ENCODE measurements at regions not wholly inside any gene's neighbourhood (a gene's known extent, or its start where the extent isn't known, plus 50 kb on each side); places are given as distances from the start of the nearest gene placed in this dataset.

GRCh38 chr13:103833294-103833852, 767.2 kb upstream of the SLC10A2 start:
- Histone ChIP-seq H3K4ac (replicated peaks; ENCODE audit: insufficient read length, low read depth, low read length) (no peak overlapping the region), H2BK20ac (ENCODE audit: low read length) (no peak overlapping the region), H3K14ac (ENCODE audit: insufficient read length) (no peak overlapping the region), H2AK5ac (ENCODE audit: low read depth, low read length) (no peak overlapping the region), H2BK120ac (replicated peaks; ENCODE audit: low read depth, low read length) (no peak overlapping the region), H3K27ac (ENCODE audit: low read depth, low read length) (no peak overlapping the region), H3K23ac (ENCODE audit: insufficient read length) (no peak overlapping the region), H2AFZ (ENCODE audit: low read length) (no peak overlapping the region), H3K79me1 (ENCODE audit: low read depth, low read length) (no peaks in the 10 kb centered on the region), H2BK5ac (ENCODE audit: low read depth, low read length) (no peak overlapping the region), H4K5ac (ENCODE audit: insufficient read length, low read depth, low read length) (no peak overlapping the region), H3K4me3 (ENCODE audit: extremely low read depth in 1 of 4, insufficient read depth in 2 of 4, low read depth in 3 of 4, low read length in 4 of 4) (no peak overlapping the region), H3K18ac (ENCODE audit: extremely low read depth, low read length) (no peak overlapping the region), H3K23me2 (ENCODE audit: low read depth, low read length) (no peaks in the 10 kb centered on the region), H4K91ac (replicated peaks; ENCODE audit: insufficient read length, low read length) (no peak overlapping the region), H3K4me2 (ENCODE audit: insufficient read depth in 1 of 2, low read depth in 2 of 2, low read length in 2 of 2) (no peak overlapping the region), H3K27me3 (replicated peaks in 1 of 4; ENCODE audit: control insufficient read depth in 3 of 4, extremely low read depth in 1 of 4, insufficient read depth in 3 of 4, low read length in 3 of 4) (no peaks in the 10 kb centered on the region), H3K9me3 (ENCODE audit: insufficient read depth in 2 of 2, low read depth in 1 of 2, low read length in 1 of 2) (peaks cover 6 to 13% of the 10 kb centered on the region in 2 experiments; a peak in 1 of 4 replicates), H3K4me1 (replicated peaks in 1 of 4; ENCODE audit: control insufficient read depth in 3 of 4, insufficient read depth in 4 of 4, low read length in 3 of 4) (no peaks in the 10 kb centered on the region), H3K79me2 (ENCODE audit: control insufficient read depth in 1 of 2, insufficient read depth in 2 of 2, low read length in 2 of 2) (no peaks in the 10 kb centered on the region), H2BK12ac (ENCODE audit: low read depth, low read length) (no peak overlapping the region), H4K20me1 (replicated peaks in 1 of 2; ENCODE audit: control insufficient read depth in 1 of 2, insufficient read depth in 2 of 2, low read length in 2 of 2) (no peaks in the 10 kb centered on the region), H3K9ac (replicated peaks in 1 of 4; ENCODE audit: extremely low read depth in 1 of 4, low read depth in 3 of 4, low read length in 3 of 4) (no peak overlapping the region), H2BK15ac (ENCODE audit: low read length) (no peak overlapping the region), H3K56ac (replicated peaks; ENCODE audit: insufficient read length, low read depth, low read length) (no peak overlapping the region), H4K8ac (ENCODE audit: extremely low read depth, insufficient read depth, low read length) (no peak overlapping the region), H3K36me3 (ENCODE audit: control insufficient read depth in 2 of 4, insufficient read depth in 4 of 4, low read length in 3 of 4) (no peaks in the 10 kb centered on the region)
- 92% methylated on average over 2 of the region's 2 CpGs; no CpG with 5 or more reads in 1 of the 2 experiments for WGBS, 2 experiments (ENCODE audit: extremely low coverage in 1 of 2, insufficient coverage in 1 of 2, insufficient read length in 1 of 2, insufficient replicate concordance in 2 of 2, low coverage in 1 of 2, low lambda C conversion rate in 2 of 2, missing lambda C conversion rate in 1 of 2)
- CTCF ChIA-PET (ENCODE audit: partially characterized antibody), result no interaction called here
- POLR2A ChIA-PET (ENCODE audit: partially characterized antibody), result no interaction called here
- FAIRE-seq (no peak), DNase-seq (ENCODE audit: low read depth in 1 of 2, low spot score in 2 of 2) (no peak)
- no peak for TF ChIP-seq MAX (IDR thresholded peaks at IDR 0.05)
- TF ChIP-seq ASH2L (IDR thresholded peaks at IDR 0.05; ENCODE audit: low read length), result no peak
- no peak for TF ChIP-seq RNF2 (IDR thresholded peaks at IDR 0.05; ENCODE audit: borderline replicate concordance, low read depth, low read length, missing control alignments, poor library complexity, severe bottlenecking)
- TF ChIP-seq KDM5A (IDR thresholded peaks at IDR 0.05; ENCODE audit: low read length), result no peak
- no peak for TF ChIP-seq SIRT6 (IDR thresholded peaks at IDR 0.05; ENCODE audit: low read length)
- TF ChIP-seq CREB1 (IDR thresholded peaks at IDR 0.05), result no peak
